ENCODE measurements at regions not wholly inside any gene's neighbourhood (a gene's known extent, or its start where the extent isn't known, plus 50 kb on each side); places are given as distances from the start of the nearest gene placed in this dataset.
"Not testable (repeated sequence)": the region's sequence is repeated elsewhere in the genome, so short reads cannot be mapped to it uniquely, and the experiment has no call there.

GRCh38 chr4:138790706-138791340, 224.8 kb upstream of the NOCT start:
- DNase-seq = no peak

- no peak for DNase-seq
Measured at GRCh38 chr4:138789796-138790195, 225.8 kb upstream of the NOCT start.

GRCh38 chr4:138788857-138789256, 226.7 kb upstream of the NOCT start:
- DNase-seq = no peak

GRCh38 chr4:138788267-138788790, 227.3 kb upstream of the NOCT start:
- DNase-seq = no peak

- not testable (repeated sequence) for DNase-seq
Measured at GRCh38 chr4:138779761-138780160, 235.8 kb upstream of the NOCT start.

GRCh38 chr4:138775890-138776289, 239.7 kb upstream of the NOCT start:
- no peak for DNase-seq

GRCh38 chr4:138775489-138775888, 240.1 kb upstream of the NOCT start:
- no peak for DNase-seq

GRCh38 chr4:138774940-138775339, 240.6 kb upstream of the NOCT start:
- no peak for DNase-seq

- DNase-seq = not testable (repeated sequence)
Measured at GRCh38 chr4:138774125-138774524, 241.5 kb upstream of the NOCT start.

- DNase-seq = no peak
Measured at GRCh38 chr4:138773321-138773720, 242.3 kb upstream of the NOCT start.

GRCh38 chr4:138772366-138772765, 243.2 kb upstream of the NOCT start:
- no peak for DNase-seq

- no peak for DNase-seq
Measured at GRCh38 chr4:138770818-138771217, 244.8 kb upstream of the NOCT start.

- DNase-seq = no peak
Measured at GRCh38 chr4:138766332-138766731, 249.2 kb upstream of the NOCT start.

- no peak for DNase-seq
Measured at GRCh38 chr4:138765442-138765841, 250.1 kb upstream of the NOCT start.

GRCh38 chr4:138761638-138762220, 253.9 kb upstream of the NOCT start:
- DNase-seq = no peak

GRCh38 chr4:138759554-138759902, 256.1 kb upstream of the NOCT start:
- DNase-seq = no peak

GRCh38 chr4:138758876-138759553, 256.6 kb upstream of the NOCT start:
- no peak for DNase-seq

GRCh38 chr4:138758196-138758595, 257.4 kb upstream of the NOCT start:
- no peak for DNase-seq

- DNase-seq = no peak
Measured at GRCh38 chr4:138757432-138757831, 258.1 kb upstream of the NOCT start.

- DNase-seq = no peak
Measured at GRCh38 chr4:138756519-138756918, 259.1 kb upstream of the NOCT start.

- no peak for DNase-seq
Measured at GRCh38 chr4:138751309-138751708, 264.3 kb upstream of the NOCT start.

- no peak for DNase-seq
Measured at GRCh38 chr4:138749303-138749702, 266.3 kb upstream of the NOCT start.

GRCh38 chr4:138741766-138742377, 273.7 kb upstream of the NOCT start:
- no peak for DNase-seq

Measured in activated T-cell treated with anti-CD3 and anti-CD28 coated beads, Interleukin-2, amount 50 U/mL, for 48 hours (primary cell).